ENCODE measurements at regions not wholly inside any gene's neighbourhood (a gene's known extent, or its start where the extent isn't known, plus 50 kb on each side); places are given as distances from the start of the nearest gene placed in this dataset.
A peak's percentile ranks its signal among the peaks of the same experiment; 100 is the strongest.

DNA sequence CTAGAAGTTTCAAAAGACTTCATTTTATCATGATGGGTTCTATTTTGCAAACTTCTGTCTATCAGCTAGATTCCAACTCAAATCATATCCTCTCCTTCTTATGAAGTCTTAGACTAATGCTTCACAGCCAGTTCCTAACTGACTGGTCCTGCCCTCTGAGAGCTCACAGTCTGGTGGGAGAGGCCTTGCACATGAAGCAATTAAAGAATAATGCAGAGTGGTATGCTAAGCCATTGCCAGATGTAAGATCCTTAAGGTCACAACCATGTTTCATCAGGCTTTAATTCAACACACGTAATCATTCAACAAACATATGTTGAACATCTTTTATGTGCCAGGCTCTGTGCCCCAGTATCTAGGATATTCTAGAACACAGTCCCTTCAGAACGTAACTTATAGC is 125.8 kb upstream of the TMPO start:
- no peak for DNase-seq (ENCODE audit: low read depth in 2 of 2)

DNA sequence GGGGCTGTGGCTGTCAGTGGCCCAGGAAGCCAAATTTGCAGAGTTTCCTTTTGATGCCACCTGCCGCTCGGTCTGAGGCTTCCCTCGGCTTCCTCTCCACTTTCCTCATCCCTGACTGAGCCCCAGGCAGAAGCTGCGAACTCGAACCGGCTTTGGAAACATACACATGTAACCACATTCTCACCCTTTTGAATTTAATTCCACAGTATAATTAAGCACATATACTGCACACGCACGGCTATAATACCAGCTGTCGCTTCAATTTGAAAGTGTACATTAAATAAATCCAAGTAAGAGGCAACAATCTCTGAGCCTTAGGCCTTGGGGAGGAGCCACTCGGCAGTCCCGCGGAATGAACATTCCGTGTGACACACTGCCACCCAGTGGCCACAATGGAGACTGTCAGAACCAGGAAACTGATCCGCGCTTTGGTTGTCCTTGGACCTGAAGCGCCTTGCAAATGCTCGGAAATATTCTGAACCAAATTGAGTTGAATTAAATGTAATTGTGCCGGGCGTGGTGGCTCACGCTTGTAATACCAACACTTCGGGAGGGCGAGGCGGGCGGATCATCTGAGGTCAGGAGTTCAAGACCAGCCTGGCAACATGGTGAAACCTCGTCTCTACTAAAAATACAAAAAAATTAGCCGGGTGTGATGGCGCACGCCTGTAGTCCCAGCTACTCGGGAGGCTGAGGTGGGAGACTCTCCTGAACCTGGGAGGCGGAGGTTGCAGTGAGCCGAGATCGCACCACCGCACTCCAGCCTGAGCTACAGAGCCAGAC is 117.9 kb upstream of the TMPO start:
- peak; percentile 84 for DNase-seq (ENCODE audit: low read depth in 2 of 2)

DNA sequence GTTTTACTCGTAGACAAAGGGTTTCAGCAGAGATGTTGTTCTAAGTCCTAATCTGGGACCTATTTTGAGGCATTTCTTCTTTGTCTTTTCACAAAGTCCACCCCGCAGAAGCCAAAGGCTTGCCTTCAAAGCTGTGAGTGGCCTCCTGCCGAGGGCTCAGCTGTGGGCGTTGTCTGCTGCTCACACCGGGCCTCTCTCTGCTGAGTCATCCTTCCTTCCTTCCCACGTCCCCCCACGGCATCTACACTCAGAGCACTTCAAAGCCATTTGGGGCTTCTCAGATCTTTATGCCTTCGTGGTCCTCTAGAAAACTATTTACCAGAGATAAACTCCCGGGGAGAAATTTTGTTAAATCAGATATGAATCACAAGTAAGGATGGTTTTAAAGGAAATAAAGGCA is 115.9 kb upstream of the TMPO start:
- DNase-seq (ENCODE audit: low read depth in 2 of 2): peak; percentile 65 to 93

DNA sequence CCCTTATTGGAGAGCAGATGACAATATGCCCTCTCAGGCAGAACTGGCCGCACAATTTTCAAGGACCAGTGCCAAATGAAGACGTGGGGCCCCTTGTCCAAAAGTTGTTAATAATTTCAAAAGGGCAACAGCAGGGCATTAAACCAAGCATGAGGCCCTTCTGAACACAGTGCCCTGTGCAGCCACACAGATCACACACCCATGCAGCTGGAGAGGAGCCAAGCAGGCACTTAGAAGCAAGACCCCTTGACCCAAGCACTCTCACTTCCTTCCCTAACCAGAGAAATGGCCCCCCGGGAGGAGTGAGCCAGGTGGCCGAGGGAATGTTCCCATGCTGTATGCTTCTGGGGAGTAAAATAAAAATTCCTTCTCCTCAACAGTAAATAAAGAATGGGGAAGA is 114.0 kb upstream of the TMPO start:
- DNase-seq (ENCODE audit: low read depth in 2 of 2): peak; percentile 20 to 81

DNA sequence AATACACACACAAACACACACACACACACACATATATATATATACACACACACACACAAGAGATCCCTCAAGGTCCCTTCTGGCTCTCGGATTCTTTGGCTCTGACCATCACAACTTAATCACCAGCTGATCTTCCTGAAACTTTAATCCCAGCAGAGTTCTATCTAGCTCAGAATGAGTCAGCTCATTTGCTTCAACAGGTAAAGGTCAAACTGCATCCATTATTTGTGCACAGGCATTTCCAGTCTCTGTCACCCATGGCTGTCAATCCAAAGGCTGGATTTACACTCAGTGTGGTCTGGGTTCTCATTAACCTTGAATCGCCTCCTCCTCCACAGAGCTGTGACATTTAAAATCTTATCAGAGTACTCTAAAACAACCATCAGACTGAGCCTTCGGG is 113.3 kb upstream of the TMPO start:
- DNase-seq (ENCODE audit: low read depth in 2 of 2): peak; percentile 19 to 49

DNA sequence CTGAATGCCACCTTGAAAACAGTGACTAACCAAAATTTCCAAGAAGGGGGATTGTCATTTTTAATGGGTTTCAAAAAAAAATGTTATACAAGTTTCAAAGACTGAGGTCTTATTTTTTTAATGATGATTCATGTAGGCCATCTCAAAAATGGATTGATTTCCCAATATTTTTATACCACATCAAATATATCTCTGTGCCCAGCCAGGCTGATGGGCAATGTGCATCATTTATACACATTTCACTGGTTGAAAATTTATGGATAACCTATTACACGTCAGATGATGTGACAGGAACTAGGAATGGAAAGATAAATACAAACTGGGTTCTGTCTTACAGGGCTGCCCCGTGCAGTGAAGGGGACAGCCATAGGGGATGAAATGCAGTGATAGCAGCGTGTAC is 112.7 kb upstream of the TMPO start:
- DNase-seq (ENCODE audit: low read depth in 2 of 2): peak in 1 of 2 donors; percentile 15

DNA sequence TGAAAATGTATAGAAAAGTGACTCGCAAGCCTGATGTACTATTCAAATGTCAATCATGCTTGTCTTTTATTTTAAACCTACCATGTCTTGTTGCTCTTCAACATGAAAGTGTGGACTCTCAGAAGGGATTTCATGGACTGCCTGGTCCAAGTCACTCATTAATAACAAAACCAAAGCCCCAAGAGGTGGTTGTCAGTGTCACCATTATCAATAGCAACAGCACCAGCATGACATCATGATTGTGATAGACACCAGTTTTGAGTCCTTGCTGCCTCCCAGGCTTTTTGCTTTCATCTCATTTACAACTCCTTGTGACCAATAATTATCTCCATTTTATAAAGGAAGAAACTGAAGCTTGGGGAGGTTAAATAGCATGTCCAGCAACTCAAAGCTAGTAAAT is 112.0 kb upstream of the TMPO start:
- DNase-seq (ENCODE audit: low read depth in 2 of 2): no peak

DNA sequence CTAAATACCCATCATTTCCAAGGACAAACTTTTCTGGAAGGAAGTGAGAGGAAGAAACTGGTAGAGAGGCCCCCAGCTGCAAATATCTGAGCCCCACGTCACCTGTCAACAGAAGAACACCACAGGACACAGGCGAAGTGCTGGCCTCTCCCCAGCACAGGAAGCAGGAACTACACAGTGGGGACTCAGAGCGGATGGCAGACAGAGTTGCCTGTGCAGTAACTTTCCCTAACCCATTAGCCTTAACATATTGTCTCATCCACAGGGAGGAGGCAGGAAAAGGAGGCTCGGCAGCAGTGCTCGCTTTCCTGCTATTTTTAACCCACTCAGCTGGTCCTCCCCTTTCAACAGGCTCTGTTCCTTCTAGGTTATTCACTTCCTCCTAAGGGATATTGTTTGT is 111.5 kb upstream of the TMPO start:
- DNase-seq (ENCODE audit: low read depth in 2 of 2): peak; percentile 52 to 55

DNA sequence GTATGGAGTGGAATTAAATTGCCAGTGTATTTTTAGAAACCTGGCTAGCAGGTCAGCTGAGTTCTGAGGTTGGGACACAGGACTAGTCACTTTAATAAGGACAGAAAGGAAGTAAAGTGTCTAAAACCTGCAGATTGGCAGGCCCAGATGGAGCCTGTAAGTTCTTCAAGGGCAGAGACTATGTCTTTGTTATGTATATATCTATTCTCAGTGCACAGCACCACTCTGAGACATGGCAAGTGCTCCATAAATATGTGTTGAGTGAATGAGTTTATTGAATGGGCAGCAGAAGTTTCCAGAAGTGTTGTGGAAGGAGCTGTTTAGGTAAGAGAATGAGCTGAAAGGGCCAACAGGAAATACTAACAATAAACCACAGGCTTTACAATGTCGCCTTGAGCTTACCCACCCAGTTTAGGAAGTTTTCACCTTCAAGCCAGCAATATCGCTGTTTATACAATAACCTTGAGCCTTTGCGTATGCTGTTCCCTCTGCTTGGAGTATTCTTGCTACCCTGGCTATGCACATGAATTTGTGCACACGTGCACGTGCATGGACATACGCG is 109.5 kb upstream of the TMPO start:
- DNase-seq (ENCODE audit: low read depth in 2 of 2): no peak

DNA sequence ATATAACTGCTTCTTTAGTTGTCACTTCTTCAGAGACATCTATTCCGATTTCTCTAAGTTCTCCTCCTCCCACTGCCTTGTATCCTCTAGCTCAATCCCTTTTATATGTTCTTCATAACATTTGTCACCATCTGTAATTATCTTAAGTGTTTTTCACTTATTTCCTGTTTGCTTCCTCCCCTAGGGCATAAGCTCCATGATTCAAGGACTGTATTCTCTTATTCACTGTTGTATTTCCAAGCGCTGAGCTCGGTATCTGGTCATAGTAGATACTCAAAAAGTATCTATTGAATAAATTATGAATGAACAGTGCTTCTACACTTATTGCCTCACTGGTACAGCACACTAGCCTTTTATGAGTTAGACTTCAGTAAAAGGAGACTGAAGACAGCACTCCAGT is 109.0 kb upstream of the TMPO start:
- no peak for DNase-seq (ENCODE audit: low read depth in 2 of 2)

DNA sequence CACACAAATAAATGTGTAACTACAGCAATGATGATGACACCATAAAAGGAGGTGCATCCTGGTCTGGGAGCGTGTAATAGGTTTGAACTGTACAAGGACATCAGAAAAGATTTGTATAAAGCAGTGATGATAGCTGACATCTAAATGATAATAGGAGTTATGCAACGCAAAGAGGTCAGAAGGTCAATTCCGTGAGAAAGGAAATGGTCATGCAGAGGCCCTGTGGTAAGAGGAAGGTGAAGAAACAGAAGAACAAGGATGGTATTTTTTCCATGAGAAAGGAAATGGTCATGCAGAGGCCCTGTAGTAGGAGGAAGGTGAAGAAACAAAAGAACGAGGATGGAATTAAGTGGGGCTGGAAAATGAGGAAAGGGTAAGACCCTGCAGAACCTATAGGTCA is 106.7 kb upstream of the TMPO start:
- DNase-seq (ENCODE audit: low read depth in 2 of 2): peak in 1 of 2 donors; percentile 28

DNA sequence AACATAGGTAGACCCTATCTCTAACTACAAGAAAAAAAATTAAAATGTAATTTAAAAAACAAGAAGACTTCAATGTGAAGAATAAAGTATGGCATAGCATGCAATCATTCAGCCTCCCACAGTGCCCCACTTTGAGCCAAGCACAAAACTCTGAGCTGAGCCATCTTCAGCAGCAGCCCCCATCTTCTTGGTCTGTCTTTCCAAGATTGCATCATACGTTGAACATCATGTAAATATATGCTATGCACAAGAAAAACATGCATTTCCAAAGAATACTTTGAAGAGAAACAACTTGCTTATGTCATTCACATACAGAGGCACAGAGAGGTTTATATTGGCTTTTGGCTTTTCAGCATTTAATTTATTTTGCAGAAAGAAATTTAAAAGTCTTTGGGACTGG is 105.8 kb upstream of the TMPO start:
- no peak for DNase-seq (ENCODE audit: low read depth in 2 of 2)

DNA sequence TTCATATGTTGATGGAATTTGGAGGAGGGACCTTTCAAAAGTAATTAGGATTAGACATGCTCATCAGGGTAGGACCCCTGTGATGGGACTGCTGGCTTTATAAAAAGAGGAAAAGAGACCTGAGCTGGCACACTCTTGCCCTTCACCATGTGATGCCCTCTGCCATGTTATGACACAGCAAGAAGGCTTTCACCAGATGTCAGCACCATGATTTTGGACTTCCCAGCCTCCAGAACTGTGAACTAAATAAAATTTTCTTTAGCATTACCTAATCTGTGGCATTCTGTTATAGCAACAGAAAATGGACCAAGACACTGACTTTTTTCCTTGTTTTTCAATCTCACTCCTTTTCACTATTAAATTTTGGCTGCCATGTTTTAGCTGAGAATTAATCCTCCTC is 105.0 kb upstream of the TMPO start:
- DNase-seq (ENCODE audit: low read depth in 2 of 2): no peak

DNA sequence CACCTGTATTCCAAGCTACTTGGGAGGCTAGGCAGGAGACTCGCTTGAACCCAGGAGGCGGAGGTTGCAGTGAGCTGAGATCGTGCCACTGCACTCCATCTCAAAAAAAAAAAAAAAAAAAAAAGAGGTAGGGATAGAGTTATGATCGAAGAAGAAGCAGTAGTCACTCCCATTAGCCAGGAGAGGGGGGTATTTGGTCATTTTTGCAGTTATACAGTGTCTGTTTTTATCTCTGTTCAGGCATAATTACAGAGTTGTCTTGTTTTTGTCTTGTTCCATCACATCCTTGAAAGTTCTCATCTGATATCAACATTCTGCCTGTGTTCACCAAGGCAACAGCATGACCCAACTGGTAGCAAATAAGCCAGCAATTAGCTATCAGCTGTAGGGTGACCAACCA is 98.5 kb upstream of the TMPO start:
- DNase-seq (ENCODE audit: low read depth in 2 of 2): peak; percentile 36

DNA sequence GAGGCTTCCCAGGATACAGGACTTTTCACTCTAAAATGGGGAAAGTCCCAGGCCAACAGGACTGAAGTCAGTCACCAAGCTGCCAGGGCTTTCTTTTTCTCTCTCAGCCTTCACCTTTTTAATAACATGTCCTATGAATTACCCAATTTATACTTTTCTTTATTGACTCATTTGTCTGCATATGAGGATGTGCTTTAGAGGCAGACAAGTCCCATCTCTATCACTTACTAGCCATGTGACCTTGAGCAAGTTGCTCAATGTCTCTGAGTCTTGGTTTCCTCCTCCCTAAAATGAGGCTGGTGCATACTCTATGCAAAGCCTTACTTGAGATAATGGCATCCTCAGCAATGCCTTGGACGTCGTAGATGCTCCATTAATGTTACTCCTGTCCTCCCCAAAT is 98.1 kb upstream of the TMPO start:
- no peak for DNase-seq (ENCODE audit: low read depth in 2 of 2)

DNA sequence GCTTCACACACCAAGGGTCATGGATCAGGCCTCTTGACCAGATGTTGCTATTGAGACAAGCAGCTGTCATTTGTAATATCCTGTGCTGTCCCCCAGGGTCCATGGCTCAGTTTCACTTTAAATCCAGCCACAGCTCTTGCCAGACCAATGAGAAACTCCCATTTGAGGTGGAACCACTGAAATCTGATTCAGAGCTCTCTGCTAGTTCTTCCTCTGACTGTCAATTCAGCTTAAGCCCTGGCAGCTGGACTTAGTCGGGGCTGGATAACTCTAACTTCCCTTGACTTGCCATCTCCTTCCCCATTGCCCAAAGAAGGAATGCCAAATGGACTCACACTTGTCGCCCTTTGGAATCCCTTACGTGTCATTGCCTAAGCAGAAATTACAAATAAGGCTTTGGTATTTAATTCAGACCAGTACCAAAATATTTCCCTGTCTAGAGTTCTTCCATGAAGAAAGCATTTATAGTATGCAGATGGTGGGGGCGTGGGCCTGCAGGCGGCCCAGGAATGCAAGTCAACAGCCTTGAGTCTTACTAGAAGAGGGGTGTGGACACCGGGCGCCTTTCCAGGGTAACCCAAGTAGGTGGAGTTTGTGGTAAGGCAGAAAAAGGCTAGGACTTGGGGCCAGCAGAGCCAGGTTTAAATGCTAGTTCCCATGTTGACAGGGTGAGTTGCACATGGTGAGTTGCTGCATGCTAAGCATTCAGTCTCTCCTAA is 96.9 kb upstream of the TMPO start:
- DNase-seq (ENCODE audit: low read depth in 2 of 2): peak in 1 of 2 donors; percentile 60

DNA sequence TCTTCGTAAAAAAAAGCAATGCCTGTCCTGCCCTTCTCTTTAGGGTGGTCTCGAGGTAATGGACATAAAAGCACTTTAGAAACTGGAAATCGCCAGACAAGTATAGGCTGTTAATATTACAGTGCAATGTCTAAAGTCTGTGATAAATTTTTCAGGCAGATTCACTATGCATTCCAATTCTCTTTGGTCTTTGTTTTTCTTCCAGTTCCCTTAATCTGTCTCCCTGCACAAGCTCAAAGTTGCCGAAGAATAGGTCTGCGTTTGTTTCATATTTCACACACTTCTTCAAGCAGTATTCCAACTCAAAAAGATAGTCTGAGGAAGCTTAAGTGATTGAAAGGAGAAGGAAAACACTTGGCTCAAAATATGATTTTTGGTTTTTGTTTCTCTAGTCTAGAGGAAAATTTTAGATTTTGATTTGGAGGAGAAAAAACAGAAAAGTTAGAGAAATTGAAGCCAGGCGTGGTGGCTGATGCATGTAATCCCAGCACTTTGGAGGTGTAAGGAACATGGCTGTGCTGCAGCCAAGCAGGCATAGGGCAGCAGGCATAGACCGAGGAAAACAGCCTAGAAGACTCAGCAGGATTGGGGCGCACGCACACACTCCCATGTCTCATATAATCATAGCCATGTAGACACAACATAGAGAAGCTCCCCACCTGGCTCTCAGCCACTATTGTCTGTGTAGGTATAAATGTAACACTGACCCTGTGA is 96.2 kb upstream of the TMPO start:
- no peak for DNase-seq (ENCODE audit: low read depth in 2 of 2)

DNA sequence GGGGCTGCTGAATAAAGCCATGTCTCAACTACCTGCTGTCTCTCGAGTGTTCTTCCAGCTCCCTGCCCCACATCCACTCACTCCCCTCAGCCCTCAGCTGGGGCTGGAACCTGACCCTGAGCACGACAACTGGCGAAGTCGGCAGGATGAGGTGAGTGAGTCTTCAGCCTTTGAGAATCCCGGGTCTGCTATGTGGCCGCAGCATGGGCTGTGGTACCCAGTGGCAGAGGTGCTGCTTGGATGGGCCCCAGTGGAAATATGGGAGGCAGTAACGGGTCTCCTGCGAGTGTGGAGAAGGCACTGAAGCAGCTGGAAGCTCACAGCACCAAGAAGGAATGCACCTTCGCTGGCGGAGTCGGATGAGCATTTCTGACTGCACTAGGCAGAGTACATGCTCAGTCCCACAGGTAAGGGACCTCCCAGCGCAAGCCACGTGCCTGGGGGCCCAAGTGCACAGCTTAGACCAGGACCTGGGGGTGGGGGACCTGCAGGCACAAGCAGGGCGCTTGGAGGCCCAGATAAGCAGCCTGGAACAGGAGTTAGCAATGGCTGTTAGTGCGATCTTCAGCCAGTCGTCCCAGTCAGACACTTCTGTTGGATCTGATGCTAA is 95.5 kb upstream of the TMPO start:
- DNase-seq (ENCODE audit: low read depth in 2 of 2): no peak

DNA sequence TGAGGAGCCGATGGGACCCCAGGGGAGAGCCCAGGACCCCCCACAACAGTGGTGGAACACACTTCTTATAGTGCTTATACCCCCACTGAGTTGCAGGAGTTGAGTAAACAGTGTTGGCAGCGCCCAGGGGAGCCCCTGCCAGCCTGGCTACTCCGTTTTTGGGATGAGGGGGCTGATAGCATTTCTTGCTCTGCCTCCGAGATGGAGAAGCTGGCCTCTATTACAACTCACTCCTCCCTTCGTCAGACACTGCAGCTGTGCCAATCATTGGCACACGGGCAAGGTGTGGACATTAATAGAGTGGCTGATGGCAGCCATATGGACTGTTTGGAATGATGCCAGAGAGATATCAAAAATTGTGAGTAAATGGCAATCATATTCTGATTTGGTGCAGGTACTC is 94.9 kb upstream of the TMPO start:
- DNase-seq (ENCODE audit: low read depth in 2 of 2): no peak

DNA sequence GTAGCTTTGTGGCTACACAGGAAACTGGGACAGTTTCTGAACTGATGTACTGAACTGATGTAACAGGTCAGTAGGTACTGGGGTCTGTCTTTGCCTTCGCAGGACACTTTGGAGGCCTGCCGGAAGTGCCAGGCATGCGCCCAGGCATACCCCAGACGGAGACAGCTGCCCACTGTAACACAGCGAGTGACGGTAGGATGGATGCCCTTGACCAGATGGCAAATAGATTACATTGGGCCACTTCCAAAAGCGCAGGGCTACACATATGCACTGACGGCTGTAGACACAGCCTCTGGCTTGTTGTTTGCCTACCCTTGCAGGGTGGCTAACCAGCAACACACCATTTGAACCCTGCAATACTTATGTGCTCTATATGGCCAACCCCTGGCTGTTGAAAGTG is 94.1 kb upstream of the TMPO start:
- DNase-seq (ENCODE audit: low read depth in 2 of 2): no peak

DNA sequence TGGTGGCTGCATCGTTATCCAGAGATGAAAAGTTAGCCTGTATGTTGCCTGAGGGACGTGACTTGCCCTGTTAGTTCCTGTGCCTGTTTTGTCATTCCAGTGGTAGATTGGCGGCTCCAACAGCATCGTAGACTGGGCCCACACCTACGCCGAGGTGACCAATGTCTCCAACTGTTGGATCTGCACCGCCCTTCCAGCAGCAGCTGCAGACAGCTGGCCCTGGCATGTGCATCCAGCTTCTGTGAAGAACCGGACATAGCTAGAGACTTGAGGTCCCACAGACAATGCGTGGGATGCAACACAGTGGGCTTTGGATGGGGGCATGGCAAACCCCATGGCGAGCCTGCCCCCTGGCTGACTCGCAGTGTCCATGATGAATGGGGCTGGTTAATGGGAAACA is 93.0 kb upstream of the TMPO start:
- no peak for DNase-seq (ENCODE audit: low read depth in 2 of 2)

DNA sequence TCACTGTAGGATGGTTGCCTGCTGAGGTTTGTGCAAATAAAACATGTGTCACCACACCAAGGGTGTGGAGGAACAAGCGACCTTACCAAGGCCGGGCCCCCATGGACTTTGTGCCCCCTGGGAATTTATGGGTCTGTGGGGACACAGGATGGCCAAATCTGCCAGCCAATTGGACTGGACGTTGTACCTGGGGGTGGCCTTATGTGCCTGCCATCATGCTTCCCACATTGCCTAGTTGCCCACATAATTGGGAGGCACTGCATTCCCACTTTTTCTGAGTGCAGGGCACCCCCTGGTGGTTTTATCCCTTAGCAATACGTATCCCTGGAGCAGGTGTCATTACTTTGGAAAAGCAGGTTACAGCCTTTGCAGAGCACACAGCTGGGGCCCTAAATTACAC is 92.6 kb upstream of the TMPO start:
- DNase-seq (ENCODE audit: low read depth in 2 of 2): peak; percentile 38 to 60

Measured in lung microvascular endothelial cell (primary cell).